GM18868 (cell line): ENCODE measurements at regions not wholly inside any gene's neighbourhood (a gene's known extent, or its start where the extent isn't known, plus 50 kb on each side); places are given as distances from the start of the nearest gene placed in this dataset.
"Not testable (repeated sequence)": the region's sequence is repeated elsewhere in the genome, so short reads cannot be mapped to it uniquely, and the experiment has no call there.

Experiments used
- ATAC-seq: cut with Tn5 transposase; IDR thresholded peaks from one replicate; pipeline ENCODE4 v1.9.1; 2021; ENCODE audit warnings: mild to moderate bottlenecking, moderate library complexity; ENCODE audit not compliant: unreplicated experiment

DNA sequence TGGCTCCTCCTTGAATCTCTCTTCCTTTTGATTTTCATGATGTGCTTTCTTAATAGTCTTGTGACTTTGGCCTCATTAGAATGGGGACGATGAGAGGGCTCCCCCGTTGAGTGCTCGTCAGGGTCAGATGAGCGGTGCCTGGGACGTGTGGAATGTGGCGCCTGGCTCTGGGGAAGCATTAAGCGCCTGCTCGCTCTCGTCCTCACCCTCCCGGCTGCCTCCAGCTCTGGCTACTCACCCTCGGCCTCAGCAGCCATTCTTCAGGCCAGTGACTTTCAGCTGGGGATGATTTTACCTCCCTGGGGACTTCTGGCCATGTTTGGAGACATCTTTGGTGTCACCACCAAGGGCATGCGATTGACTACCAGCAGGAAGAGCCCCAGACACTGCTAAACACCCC is 69.7 kb downstream of the RPS6KA4 start:
- ATAC-seq = no peak

GRCh38 chr11:64429970-64430369 is 71.0 kb downstream of the RPS6KA4 start:
- no peak for ATAC-seq

GRCh38 chr11:64430645-64431044 is 71.7 kb downstream of the RPS6KA4 start:
- ATAC-seq = no peak

DNA sequence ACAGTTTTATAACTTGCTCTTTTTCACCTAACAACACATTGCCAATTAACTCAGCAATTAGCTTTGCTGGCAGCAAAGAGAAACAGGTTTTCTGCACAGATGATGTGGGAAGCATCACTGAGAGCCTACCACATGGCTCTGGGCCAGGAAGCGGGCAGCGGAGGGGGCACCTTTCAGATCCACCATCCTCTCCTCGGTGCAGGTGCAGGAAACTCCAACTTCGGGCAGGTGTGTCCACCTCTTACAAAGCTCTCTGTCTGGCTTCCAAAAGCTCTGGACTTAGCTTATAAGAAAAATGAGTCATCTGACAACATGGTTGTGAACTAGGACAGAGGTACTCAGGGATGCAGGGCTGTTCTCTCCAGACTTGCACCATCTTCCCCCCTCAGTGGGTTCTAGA is 77.0 kb downstream of the RPS6KA4 start:
- no peak for ATAC-seq

DNA sequence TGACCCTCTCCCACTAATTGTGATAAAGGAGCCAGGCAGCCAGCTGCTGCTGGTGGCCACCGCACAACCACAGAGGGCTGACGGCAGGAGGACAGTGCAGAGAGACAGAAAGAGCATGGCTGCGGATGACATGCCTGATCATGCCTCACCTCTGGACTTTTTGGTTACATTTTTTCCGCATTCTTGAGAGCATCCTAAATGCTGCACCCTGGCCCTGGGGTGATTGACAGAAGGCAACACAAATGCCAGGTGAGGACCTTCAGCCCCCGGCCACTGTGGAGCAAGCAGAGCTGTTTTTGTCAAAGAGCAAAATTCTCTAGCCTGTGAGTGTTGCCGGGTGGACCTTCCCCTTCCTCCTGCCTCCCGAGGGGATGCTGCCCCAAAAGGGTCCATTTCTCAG is 78.5 kb downstream of the RPS6KA4 start:
- no peak for ATAC-seq

DNA sequence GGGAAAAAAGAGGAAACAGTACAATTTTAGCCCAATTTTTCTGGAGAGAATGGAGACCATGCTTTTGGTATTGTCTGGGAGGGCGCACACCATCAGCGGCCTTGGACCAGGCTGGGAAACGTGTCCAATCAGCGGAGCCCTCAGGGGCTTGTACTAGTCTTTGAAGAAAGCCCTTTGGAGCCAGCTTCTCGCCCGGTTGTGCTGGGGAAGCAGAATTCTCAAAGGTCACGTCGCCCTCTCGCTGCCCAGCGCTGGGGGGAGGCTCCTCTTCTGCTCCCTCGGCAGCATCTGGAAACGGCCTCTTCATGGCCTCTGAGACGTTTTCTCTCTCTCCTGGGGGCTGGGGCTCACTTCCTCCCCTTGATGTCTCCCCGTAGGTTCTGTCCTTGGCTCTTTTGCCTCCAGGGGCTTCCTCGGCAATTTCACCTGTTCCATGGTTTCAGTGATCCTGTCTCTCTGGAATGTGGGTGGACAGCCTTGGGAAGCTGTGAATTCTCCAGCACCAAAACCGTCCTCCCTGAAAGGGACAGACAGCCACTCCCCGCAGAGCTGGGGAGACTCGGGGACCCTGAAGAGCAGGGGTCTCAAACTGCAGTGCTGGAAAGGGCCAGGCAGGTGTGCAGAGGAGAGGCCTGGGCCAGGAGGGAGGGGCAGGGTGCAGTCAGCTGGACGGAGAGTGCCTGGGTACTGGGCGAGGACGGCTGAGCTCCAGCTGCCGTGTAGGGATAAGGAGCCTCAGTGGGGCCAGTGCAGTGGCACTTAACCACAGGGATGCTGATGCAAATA is 80.2 kb downstream of the RPS6KA4 start:
- ATAC-seq = no peak

GRCh38 chr11:64439772-64440491 is 81.0 kb downstream of the RPS6KA4 start:
- ATAC-seq = not testable (repeated sequence)

- ATAC-seq = no peak
These were observed 82.2 kb downstream of the RPS6KA4 start for GRCh38 chr11:64441127-64441526.

- no peak for ATAC-seq
These were observed 84.0 kb downstream of the RPS6KA4 start for GRCh38 chr11:64443001-64443400.

DNA sequence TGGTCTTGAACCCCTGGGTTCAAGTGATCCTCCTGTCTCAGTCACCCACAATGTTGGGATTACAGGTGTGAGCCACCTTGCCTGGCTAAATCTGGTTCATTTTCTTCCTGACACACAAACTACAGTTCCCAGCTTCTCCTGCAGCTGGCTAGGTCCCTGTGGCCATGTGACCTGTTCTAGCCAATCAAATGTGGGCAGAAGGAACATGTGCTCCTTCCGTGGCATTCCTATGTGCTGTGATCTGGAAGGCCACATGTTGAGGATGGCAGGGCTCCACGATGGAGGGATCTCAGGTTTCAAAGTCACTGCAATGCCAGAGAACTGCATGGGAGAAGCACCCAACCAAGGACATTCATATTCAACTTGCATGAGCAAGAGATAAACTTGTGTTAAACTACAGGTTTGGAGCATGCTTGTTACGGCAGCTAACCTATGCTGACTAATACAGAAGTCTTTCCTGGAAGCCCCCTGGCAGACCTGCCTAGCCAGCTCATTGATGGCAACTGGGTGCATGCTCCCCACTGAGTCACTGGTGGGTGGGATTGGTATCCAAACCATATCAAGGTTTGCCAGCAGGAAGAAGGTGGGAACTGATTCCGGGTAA is 86.0 kb downstream of the RPS6KA4 start:
- no peak for ATAC-seq

- no peak for ATAC-seq
These were observed 86.7 kb downstream of the RPS6KA4 start for GRCh38 chr11:64445651-64446050.

- no peak for ATAC-seq
These were observed 89.1 kb downstream of the RPS6KA4 start for GRCh38 chr11:64447831-64448598.

DNA sequence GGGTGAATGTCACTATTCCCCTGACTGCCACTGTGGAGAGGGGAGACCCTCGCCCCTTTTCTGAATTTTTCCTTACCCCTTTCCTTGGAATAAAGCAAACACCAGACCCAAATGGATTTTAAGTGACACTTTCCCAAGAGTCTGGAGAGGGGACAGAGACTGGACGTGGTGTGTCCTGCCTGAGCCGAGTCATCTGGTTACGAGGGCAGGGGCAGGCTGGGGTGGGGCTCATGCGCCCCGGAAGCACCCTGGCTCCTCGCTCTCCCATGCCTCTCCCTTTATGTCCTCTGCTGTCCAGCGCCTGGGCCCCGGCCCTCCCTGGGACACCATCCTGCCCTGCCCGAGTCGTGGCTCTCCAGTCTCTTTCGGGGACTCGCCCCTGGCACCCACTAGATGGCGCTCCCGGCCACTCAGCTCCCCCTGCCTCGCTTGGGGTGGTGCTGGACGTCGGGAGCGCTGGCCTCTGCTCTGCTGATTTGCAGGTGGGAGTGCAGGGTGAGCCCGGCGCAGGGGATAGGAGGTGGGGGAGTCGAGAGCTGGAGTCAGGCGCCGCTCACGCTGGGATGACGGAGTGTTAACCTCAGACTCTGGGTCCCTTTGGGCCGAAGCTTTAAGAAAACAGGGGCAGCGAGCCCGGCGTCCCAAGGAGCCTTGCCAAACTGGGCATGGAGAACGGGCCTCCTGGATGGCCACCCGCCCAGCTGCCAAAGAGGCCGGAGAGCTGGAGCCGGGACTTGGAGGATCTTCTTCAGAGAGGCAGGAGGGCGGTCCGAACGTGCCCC is 89.8 kb downstream of the RPS6KA4 start:
- ATAC-seq = no peak

GRCh38 chr11:64449381-64450167 is 90.6 kb downstream of the RPS6KA4 start:
- ATAC-seq = peak; percentile 53

GRCh38 chr11:64450168-64450560 is 91.2 kb downstream of the RPS6KA4 start:
- no peak for ATAC-seq

GRCh38 chr11:64451856-64452255 is 92.9 kb downstream of the RPS6KA4 start:
- ATAC-seq = no peak

- ATAC-seq = no peak
These were observed 94.5 kb downstream of the RPS6KA4 start for GRCh38 chr11:64453466-64453865.

DNA sequence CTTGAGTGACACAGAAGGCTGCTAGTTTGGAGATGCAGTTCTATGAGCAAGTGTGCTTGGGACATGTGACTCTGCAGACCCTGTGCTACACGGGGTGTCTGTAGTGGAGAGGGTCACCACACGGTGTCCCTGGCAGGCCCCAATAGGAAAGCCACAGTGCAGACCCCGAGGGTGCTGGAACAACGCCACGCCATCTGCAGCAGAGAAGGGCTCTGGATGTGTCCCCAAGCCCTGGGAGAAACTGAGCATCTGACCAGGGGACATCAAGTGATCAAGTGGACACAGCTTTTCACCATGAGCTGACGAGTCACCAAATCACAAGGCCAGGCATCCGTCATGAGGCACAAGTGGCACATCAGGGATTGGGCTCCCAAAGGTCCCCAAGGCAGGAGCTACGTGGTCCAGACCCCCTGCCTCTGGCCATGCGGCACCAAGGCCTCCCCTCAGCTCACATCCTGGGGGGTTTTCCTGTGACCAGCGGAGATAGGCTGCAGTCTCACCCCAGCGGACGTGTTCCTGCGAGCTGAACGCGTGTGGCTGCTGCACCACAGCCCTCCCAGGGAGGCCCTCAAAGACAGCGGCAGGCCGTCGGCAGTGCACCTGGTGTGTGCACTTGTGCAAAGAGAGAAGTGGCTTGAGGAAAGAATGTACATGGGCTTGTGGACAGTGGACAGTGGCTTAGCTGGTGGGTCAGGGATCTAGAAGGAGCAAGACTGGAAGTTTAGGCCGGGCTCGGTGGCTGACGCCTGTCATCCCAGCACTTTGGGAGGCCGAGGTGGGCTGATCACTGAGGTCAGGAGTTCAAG is 96.7 kb downstream of the RPS6KA4 start:
- ATAC-seq = no peak
